Nephron (organoid): ENCODE measurements at regions not wholly inside any gene's neighbourhood (a gene's known extent, or its start where the extent isn't known, plus 50 kb on each side); places are given as distances from the start of the nearest gene placed in this dataset.

ENCODE experiments used
- H3K27ac Mint-ChIP-seq, 3 experiments: 2 replicates each; pipeline ENCODE4 v1.8.0; 2020; ENCODE audit warnings: mixed read lengths in 3 of 3, mild to moderate bottlenecking in 2 of 3, moderate library complexity in 1 of 3
- H3K27me3 Mint-ChIP-seq: 2 replicates; pipeline ENCODE4 v1.8.0; 2021; ENCODE audit warnings: low read depth, mild to moderate bottlenecking, moderate library complexity, mixed read lengths
- H3K36me3 Mint-ChIP-seq: 2 replicates; pipeline ENCODE4 v1.8.0; 2020; ENCODE audit warnings: low read depth, mixed read lengths
- H3K4me1 Mint-ChIP-seq: 2 replicates; pipeline ENCODE4 v1.8.0; 2020; ENCODE audit warnings: mixed read lengths
- H3K4me3 Mint-ChIP-seq, 3 experiments: 2 replicates each; pipeline ENCODE4 v1.8.0; 2020; ENCODE audit warnings: mild to moderate bottlenecking in 3 of 3, mixed read lengths in 3 of 3, moderate library complexity in 2 of 3
- H3K9me3 Mint-ChIP-seq: 2 replicates; pipeline ENCODE4 v1.8.0; 2020; ENCODE audit warnings: mixed read lengths
- TF ChIP-seq, protein P1 (sequence below), 3 experiments: fragments of 200-600 bp; sonication (generic); IDR thresholded peaks; one replicate each; pipeline ENCODE4 v1.5.0; 2021; ENCODE audit warnings: antibody characterized with exemption in 3 of 3; ENCODE audit not compliant: unreplicated experiment in 3 of 3

DNA sequence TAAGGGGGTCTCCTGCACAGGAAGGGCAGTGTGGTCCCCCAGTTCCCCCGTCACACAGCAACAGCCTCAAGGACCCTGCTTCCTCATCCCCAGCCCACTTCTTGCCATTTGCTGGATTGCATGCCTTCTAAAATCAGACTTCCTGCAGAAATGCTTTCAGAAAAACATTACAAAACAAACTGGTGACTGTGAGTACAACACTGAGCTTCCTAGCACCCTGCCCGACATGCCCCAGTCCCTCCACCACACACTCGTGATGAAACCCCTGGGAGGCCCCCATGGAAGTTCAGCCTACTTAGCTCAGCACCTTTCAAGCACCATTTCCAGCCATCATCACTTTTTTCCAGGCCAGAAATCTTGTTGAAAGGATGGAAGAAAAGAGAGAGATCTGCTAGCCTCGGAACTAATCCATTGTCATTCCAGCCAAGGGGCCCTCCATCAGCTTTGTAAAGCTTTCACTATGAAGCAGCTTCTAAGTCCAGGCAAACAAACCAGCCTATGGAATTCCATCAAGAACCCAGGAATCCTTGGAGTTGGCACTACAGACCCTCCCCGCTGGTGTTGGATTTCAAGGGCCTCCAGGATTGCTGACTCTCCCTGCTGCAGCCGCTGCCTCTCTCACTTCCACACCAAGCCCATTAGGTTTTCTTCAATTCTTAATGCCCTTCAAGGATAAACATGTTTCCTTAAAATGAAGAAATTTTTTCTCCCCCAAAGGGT lies 114.6 kb downstream of the C5orf15 start:
- Mint-ChIP-seq H3K36me3 (no peaks in the 10 kb centered on the region), H3K4me1 (peaks cover 12% of the 10 kb centered on the region), H3K4me3 (no peak overlapping the region), H3K27ac (no peak overlapping the region), H3K27me3 (peaks cover 24% of the 10 kb centered on the region), H3K9me3 (peaks cover 26% of the 10 kb centered on the region)
- TF ChIP-seq, protein P1, sequence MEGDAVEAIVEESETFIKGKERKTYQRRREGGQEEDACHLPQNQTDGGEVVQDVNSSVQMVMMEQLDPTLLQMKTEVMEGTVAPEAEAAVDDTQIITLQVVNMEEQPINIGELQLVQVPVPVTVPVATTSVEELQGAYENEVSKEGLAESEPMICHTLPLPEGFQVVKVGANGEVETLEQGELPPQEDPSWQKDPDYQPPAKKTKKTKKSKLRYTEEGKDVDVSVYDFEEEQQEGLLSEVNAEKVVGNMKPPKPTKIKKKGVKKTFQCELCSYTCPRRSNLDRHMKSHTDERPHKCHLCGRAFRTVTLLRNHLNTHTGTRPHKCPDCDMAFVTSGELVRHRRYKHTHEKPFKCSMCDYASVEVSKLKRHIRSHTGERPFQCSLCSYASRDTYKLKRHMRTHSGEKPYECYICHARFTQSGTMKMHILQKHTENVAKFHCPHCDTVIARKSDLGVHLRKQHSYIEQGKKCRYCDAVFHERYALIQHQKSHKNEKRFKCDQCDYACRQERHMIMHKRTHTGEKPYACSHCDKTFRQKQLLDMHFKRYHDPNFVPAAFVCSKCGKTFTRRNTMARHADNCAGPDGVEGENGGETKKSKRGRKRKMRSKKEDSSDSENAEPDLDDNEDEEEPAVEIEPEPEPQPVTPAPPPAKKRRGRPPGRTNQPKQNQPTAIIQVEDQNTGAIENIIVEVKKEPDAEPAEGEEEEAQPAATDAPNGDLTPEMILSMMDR (IDR thresholded peaks at IDR 0.05; ENCODE audit: unreplicated experiment in 3 of 3) = no peak

DNA sequence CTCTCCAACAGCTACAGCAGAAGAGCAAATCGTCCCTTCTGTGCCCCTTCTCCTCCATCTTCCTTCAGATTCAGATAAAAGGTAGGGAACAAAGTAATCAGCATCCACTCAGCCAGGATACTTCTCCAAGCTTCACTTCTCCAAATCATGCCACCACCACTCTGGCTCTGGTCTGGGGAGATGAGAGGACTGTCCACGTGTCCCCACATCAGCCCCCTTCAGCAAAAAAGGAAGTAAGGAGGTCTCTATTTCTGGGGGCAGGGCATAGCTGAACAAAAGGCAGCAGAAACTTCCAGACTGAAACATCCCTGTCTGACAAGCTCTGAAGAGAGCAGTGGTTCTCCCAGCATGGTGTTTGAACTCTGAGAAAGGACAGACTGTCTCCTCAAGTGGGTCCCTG lies 116.9 kb downstream of the C5orf15 start:
- Mint-ChIP-seq H3K4me1 (peaks cover 21% of the 10 kb centered on the region), H3K4me3 (no peak overlapping the region), H3K9me3 (peaks cover 18% of the 10 kb centered on the region), H3K27me3 (peaks cover 38% of the 10 kb centered on the region), H3K36me3 (no peaks in the 10 kb centered on the region), H3K27ac (no peak overlapping the region)
- TF ChIP-seq, protein P1 (IDR thresholded peaks at IDR 0.05; ENCODE audit: unreplicated experiment in 3 of 3) = no peak

DNA sequence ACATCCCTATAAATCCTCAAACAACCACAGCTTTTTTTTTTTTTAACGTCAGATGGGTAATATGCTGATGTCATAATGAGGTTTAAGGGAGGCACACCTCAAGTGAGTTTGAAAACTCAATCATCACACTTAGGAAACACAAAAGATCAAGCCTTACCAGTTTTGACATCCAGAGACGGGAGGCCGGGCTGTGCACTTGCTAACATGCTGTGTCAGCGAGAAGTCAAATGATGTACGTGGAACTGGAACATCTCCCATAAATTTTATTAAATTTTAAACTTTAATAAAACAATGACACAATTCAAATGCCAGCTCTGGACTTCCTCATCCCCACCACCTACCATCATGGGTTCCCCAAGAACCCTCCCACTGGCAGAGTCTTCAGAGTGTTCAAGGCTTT lies 117.6 kb downstream of the C5orf15 start:
- Mint-ChIP-seq H3K27me3 (peaks cover 38% of the 10 kb centered on the region), H3K4me1 (peaks cover 21% of the 10 kb centered on the region), H3K9me3 (peaks cover 14% of the 10 kb centered on the region), H3K36me3 (no peaks in the 10 kb centered on the region), H3K27ac (no peak overlapping the region), H3K4me3 (no peak overlapping the region)
- TF ChIP-seq, protein P1 (IDR thresholded peaks at IDR 0.05; ENCODE audit: unreplicated experiment in 3 of 3) = no peak

DNA sequence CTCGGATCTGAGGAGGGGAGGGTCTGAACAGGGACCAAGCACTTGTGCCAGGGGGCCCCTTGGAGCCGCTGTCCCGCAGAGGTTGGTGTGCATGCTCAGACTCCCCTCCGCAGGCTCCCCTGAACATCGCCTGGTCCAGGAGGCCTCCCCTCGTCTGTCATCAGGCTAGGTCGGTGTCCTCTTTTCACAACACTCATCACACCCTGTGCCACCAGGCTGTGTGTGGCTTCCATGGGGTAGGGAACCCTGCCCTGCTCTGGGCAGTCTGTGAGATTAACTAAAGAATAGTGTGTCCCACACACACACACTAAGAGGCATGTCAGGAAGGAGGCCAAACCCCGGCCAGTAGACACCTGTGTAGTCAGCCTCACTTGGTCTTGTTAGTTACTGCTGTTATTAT lies 119.3 kb downstream of the C5orf15 start:
- TF ChIP-seq, protein P1 (IDR thresholded peaks at IDR 0.05; ENCODE audit: unreplicated experiment in 3 of 3) = no peak
- H3K36me3 Mint-ChIP-seq = no peaks in the 10 kb centered on the region
- H3K4me1 Mint-ChIP-seq = peaks cover 23% of the 10 kb centered on the region
- no peak overlapping the region for H3K4me3 Mint-ChIP-seq
- H3K27me3 Mint-ChIP-seq = peaks cover 31% of the 10 kb centered on the region
- no peak overlapping the region for H3K27ac Mint-ChIP-seq
- peaks cover 6% of the 10 kb centered on the region for H3K9me3 Mint-ChIP-seq

DNA sequence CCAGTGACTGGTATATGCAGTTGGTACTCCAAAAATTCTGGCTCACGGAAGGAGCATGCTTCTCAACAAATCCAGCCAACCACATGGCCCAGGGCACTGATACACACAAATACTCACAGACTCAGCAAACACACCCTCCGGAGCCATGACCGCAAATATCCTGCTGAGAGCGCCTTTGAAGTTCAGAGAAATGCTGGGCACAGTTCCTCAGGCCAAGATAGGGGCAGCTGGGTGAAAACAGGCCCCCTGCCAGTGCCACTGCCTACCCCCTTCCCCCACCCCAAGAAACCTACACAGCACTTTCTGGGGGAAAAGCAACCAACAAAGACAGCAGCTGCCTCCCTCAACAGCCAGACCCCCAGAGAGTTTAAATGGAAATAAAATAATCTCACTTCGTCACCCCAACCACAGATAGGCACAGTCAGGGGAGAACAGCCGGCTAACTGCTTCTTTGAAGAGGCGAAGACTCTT lies 120.0 kb downstream of the C5orf15 start:
- H3K4me1 Mint-ChIP-seq = peaks cover 30% of the 10 kb centered on the region
- peaks cover 31% of the 10 kb centered on the region for H3K27me3 Mint-ChIP-seq
- H3K9me3 Mint-ChIP-seq = peaks cover 3% of the 10 kb centered on the region
- no peak overlapping the region for H3K4me3 Mint-ChIP-seq
- no peak overlapping the region for H3K27ac Mint-ChIP-seq
- no peaks in the 10 kb centered on the region for H3K36me3 Mint-ChIP-seq
- TF ChIP-seq, protein P1 (IDR thresholded peaks at IDR 0.05; ENCODE audit: unreplicated experiment in 3 of 3) = no peak

DNA sequence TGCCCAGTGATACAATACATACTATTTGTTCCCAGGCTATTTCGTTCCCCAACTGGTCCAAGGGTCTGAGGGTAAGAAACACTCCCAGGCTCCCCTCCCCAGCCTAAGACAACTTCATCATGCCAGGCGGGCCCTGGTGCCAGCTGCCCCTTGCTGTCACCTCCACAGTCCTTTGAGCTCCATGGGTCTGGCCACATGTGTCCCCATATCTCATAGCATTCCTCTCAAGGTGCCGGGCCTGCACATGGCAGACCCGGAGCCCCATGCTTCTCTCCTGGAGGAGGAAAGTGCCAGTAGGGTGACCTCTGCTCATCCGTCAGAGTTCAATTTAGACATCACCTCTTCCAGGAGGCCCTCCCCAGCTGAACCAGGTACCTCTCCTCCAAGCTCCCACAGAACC lies 120.5 kb downstream of the C5orf15 start:
- no peaks in the 10 kb centered on the region for H3K36me3 Mint-ChIP-seq
- TF ChIP-seq, protein P1 (IDR thresholded peaks at IDR 0.05; ENCODE audit: unreplicated experiment in 3 of 3) = no peak
- H3K27me3 Mint-ChIP-seq = peaks cover 31% of the 10 kb centered on the region
- no peak overlapping the region for H3K27ac Mint-ChIP-seq
- H3K9me3 Mint-ChIP-seq = peaks cover 3% of the 10 kb centered on the region
- H3K4me1 Mint-ChIP-seq = peaks cover 35% of the 10 kb centered on the region
- no peak overlapping the region for H3K4me3 Mint-ChIP-seq
